Loucy (cell line): ENCODE measurements at regions not wholly inside any gene's neighbourhood (a gene's known extent, or its start where the extent isn't known, plus 50 kb on each side); places are given as distances from the start of the nearest gene placed in this dataset.

ENCODE experiments used
- EZH2phosphoT487 ChIP-seq: fragments of 200-600 bp; IDR thresholded peaks from 2 replicates; pipeline ENCODE4 v1.6.1; 2018; ENCODE audit warnings: antibody characterized with exemption, mild to moderate bottlenecking, moderate library complexity, borderline replicate concordance
- TF ChIP-seq, protein P1 (sequence below): fragments of 200-600 bp; sonication (generic); conservative IDR thresholded peaks from 2 replicates; pipeline ENCODE4 v1.5.1; 2014; ENCODE audit warnings: mild to moderate bottlenecking, antibody characterized with exemption, low read length

DNA sequence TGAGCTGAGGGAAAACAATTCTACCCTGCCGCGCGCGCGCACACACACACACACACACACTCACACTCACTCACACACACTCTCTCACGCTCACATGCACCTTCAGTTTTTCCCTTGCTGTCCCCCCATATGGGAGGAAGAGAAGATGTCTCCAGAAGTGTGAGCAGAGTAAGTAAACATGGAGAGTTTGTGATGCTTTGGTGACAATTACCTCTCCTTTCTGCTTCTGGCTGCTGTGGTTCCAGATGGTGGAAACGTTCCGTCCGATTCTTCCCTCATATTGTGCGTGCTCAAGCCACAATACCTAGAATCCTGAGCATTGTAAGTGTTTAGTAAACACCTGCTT lies 86.7 kb downstream of the LINC00237 start:
- TF ChIP-seq, protein P1, sequence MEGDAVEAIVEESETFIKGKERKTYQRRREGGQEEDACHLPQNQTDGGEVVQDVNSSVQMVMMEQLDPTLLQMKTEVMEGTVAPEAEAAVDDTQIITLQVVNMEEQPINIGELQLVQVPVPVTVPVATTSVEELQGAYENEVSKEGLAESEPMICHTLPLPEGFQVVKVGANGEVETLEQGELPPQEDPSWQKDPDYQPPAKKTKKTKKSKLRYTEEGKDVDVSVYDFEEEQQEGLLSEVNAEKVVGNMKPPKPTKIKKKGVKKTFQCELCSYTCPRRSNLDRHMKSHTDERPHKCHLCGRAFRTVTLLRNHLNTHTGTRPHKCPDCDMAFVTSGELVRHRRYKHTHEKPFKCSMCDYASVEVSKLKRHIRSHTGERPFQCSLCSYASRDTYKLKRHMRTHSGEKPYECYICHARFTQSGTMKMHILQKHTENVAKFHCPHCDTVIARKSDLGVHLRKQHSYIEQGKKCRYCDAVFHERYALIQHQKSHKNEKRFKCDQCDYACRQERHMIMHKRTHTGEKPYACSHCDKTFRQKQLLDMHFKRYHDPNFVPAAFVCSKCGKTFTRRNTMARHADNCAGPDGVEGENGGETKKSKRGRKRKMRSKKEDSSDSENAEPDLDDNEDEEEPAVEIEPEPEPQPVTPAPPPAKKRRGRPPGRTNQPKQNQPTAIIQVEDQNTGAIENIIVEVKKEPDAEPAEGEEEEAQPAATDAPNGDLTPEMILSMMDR, result no peak
- TF ChIP-seq EZH2phosphoT487, result no peak
